ENCODE measurements at regions not wholly inside any gene's neighbourhood (a gene's known extent, or its start where the extent isn't known, plus 50 kb on each side); places are given as distances from the start of the nearest gene placed in this dataset.
A peak's percentile ranks its signal among the peaks of the same experiment; 100 is the strongest.

DNA sequence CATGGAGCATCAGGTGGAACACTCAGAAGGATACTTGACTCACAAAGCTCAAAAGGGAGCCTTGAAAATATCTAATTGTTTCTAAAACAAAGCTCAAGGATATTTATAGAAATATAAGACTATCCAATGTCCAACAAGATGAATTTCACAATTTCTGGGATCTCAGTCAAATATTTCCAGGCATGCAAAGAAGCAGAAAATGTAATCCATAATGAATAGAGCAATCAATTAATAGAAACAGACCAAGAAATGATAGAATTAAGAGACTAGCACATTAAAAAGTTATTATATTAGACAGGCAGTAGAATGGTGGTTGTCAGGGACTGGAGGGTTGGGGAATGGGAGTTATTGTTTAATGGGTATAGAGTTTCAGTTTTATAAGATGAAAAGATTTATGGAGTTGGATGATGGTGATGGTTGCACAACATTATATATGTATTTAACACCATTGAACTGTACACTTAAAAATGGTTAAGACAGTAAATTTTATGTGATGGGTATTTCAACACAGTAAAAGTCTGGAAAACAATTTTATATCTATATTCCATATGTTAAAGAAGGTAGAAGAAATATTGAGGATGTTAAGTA lies 189.9 kb upstream of the PIEZO2 start:
- Histone ChIP-seq H3K4me1 (ENCODE audit: insufficient read depth, poor library complexity, severe bottlenecking) (no peaks in the 10 kb centered on the region), H3K36me3 (ENCODE audit: low read depth) (no peaks in the 10 kb centered on the region), H3K4me3 (ENCODE audit: severe bottlenecking) (no peak overlapping the region), H3K9me3 (ENCODE audit: severe bottlenecking) (no peaks in the 10 kb centered on the region), H3K27ac (ENCODE audit: poor library complexity, severe bottlenecking) (no peak overlapping the region), H3K27me3 (ENCODE audit: insufficient read depth, poor library complexity, severe bottlenecking) (peaks cover 4% of the 10 kb centered on the region)
- DNase-seq (ENCODE audit: low spot score): no peak
- TF ChIP-seq, protein P1, sequence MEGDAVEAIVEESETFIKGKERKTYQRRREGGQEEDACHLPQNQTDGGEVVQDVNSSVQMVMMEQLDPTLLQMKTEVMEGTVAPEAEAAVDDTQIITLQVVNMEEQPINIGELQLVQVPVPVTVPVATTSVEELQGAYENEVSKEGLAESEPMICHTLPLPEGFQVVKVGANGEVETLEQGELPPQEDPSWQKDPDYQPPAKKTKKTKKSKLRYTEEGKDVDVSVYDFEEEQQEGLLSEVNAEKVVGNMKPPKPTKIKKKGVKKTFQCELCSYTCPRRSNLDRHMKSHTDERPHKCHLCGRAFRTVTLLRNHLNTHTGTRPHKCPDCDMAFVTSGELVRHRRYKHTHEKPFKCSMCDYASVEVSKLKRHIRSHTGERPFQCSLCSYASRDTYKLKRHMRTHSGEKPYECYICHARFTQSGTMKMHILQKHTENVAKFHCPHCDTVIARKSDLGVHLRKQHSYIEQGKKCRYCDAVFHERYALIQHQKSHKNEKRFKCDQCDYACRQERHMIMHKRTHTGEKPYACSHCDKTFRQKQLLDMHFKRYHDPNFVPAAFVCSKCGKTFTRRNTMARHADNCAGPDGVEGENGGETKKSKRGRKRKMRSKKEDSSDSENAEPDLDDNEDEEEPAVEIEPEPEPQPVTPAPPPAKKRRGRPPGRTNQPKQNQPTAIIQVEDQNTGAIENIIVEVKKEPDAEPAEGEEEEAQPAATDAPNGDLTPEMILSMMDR (IDR thresholded peaks at IDR 0.05; ENCODE audit: poor library complexity, severe bottlenecking): no peak
- ATAC-seq (ENCODE audit: low read depth): no peak

DNA sequence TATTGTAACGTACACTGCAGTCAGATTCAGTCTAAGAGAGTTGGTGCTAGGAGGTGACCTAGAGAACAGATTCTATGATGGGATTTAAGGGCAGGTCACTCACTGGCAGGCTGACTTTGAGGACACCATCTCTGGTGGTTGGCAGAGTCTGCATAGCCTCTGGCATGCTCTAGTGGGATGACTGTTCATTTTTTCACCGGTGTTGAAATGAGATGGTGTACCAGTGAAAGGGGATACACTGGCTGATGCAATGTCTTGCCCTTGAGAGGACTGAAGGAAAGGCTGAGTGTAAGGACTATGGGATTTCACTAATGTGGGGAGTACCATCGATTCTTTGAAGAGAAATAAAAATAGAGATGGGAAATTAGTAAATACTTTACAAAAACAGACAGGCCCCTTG lies 186.9 kb upstream of the PIEZO2 start:
- no peak for ATAC-seq (ENCODE audit: low read depth)
- H3K27ac ChIP-seq (ENCODE audit: poor library complexity, severe bottlenecking): no peak overlapping the region
- no peak for DNase-seq (ENCODE audit: low spot score)
- TF ChIP-seq, protein P1 (IDR thresholded peaks at IDR 0.05; ENCODE audit: poor library complexity, severe bottlenecking): no peak
- no peaks in the 10 kb centered on the region for H3K36me3 ChIP-seq (ENCODE audit: low read depth)
- H3K27me3 ChIP-seq (ENCODE audit: insufficient read depth, poor library complexity, severe bottlenecking): peaks cover 8% of the 10 kb centered on the region
- no peak overlapping the region for H3K4me3 ChIP-seq (ENCODE audit: severe bottlenecking)
- H3K4me1 ChIP-seq (ENCODE audit: insufficient read depth, poor library complexity, severe bottlenecking): no peaks in the 10 kb centered on the region
- no peaks in the 10 kb centered on the region for H3K9me3 ChIP-seq (ENCODE audit: severe bottlenecking)

DNA sequence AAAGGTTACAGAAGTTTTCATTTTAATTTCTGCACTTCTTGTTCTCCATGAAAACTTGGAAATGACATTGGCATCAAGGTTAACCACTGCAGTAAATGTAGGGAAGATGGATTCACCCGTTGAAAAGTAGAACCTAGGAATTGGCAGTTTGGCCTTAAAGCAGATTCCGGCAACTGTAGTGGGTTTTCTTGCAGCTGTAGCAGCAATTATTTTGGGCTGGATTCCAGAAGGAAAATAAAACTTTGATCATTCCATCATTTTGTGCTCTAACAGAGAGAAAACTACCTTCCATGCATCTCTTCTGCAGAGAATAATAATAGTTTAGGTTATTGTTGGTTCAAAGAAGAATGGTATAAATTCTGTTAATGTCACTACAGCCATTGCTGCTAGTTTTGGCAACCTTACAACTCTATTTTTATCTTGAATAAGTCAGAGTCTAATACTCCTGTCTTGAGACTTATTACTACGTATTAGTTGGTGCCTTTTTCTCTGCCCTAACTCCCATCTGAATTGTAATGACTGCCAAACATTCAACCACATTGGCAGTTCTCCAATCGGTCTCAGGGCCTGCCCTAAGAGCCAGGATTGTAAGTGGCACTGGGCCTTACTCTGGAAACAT lies 178.1 kb upstream of the PIEZO2 start:
- DNase-seq (ENCODE audit: low spot score) (no peak), ATAC-seq (ENCODE audit: low read depth) (no peak)
- no peaks in the 10 kb centered on the region for H3K36me3 ChIP-seq (ENCODE audit: low read depth)
- no peak overlapping the region for H3K4me3 ChIP-seq (ENCODE audit: severe bottlenecking)
- TF ChIP-seq, protein P1 (IDR thresholded peaks at IDR 0.05; ENCODE audit: poor library complexity, severe bottlenecking): no peak
- H3K4me1 ChIP-seq (ENCODE audit: insufficient read depth, poor library complexity, severe bottlenecking): peaks cover 10% of the 10 kb centered on the region
- H3K27ac ChIP-seq (ENCODE audit: poor library complexity, severe bottlenecking): no peak overlapping the region
- no peaks in the 10 kb centered on the region for H3K9me3 ChIP-seq (ENCODE audit: severe bottlenecking)
- peaks cover 6% of the 10 kb centered on the region for H3K27me3 ChIP-seq (ENCODE audit: insufficient read depth, poor library complexity, severe bottlenecking)

DNA sequence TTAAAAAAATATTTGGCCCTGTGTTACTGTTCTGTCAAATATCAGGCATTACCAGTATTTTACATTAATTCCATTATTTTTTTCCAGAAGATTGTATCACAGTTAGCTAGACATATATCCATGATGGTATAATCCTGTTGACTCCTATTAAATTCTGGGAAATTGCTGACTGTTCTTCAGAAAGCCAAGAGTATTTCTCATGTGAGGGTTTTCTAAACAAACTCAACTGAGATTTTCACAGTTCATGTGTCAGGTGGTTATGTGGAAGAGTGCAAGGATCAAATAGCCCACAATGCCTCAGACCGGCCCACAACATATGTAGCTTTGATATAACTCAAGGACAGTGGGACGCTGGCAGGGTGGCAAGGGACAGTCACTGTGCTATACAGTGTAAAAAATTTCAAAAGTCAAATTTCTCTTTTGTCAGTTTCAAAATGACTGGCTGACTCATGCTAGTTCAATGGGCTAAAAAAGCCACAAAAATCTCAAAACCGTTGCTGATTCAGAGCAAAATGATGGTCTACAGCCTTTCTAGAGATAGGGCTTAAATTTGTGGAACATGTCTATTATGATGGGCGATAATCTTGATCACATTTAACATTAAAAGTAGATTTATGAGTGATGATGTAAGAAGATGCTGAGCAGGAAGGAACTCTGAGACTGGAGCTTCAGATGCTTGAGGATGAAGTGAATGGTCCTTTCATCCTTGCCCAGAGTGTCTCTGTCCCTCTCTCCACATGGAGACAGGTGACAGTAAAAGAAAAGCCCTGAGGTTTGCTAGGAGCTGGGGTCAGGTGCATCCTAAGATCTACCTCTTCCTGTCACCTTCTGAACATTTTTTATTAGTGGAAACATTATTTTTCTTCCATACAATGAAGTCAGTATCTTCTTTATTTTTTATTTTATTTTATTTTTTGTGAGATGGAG lies 175.8 kb upstream of the PIEZO2 start:
- Histone ChIP-seq H3K9me3 (ENCODE audit: severe bottlenecking) (no peaks in the 10 kb centered on the region), H3K4me1 (ENCODE audit: insufficient read depth, poor library complexity, severe bottlenecking) (peaks cover 10% of the 10 kb centered on the region), H3K4me3 (ENCODE audit: severe bottlenecking) (no peak overlapping the region), H3K36me3 (ENCODE audit: low read depth) (no peaks in the 10 kb centered on the region), H3K27me3 (ENCODE audit: insufficient read depth, poor library complexity, severe bottlenecking) (no peaks in the 10 kb centered on the region), H3K27ac (ENCODE audit: poor library complexity, severe bottlenecking) (peak overlapping the region; percentile 21)
- TF ChIP-seq, protein P1 (IDR thresholded peaks at IDR 0.05; ENCODE audit: poor library complexity, severe bottlenecking): no peak
- ATAC-seq (ENCODE audit: low read depth) (peak; percentile 80), DNase-seq (ENCODE audit: low spot score) (no peak)
